Testis (tissue), 2 donors: ENCODE measurements at regions not wholly inside any gene's neighbourhood (a gene's known extent, or its start where the extent isn't known, plus 50 kb on each side); places are given as distances from the start of the nearest gene placed in this dataset.

Experiments used
- CTCF ChIP-seq, 3 experiments: fragments of 450-650 bp in 2 of 3; fragments of 200-600 bp in 1 of 3; sonication (generic) in 1 of 3; IDR thresholded peaks; one replicate each; pipeline ENCODE4 v1.5.1; 2016 to 2019; ENCODE audit warnings: antibody characterized with exemption in 3 of 3, mild to moderate bottlenecking in 2 of 3, moderate library complexity in 1 of 3
- POLR2A ChIP-seq: fragments of 450-650 bp; IDR thresholded peaks from one replicate; pipeline ENCODE4 v1.6.1; 2017; ENCODE audit warnings: antibody characterized with exemption, mild to moderate bottlenecking, moderate library complexity

GRCh38 chr14:37665951-37666350 is 70.5 kb downstream of the TTC6 start:
- TF ChIP-seq CTCF (IDR thresholded peaks at IDR 0.05) (no peak), POLR2A (no peak)
